Right lobe of liver (tissue), 6 donors: ENCODE measurements at regions not wholly inside any gene's neighbourhood (a gene's known extent, or its start where the extent isn't known, plus 50 kb on each side); places are given as distances from the start of the nearest gene placed in this dataset.
A peak's percentile ranks its signal among the peaks of the same experiment; 100 is the strongest.

Experiments
- ATAC-seq, 4 donors: fragments of 200-7000 bp; cut with Tn5 transposase; one replicate each; pipeline ENCODE4 v1.9.1; 2020; ENCODE audit warnings: mild to moderate bottlenecking in 4 of 4, moderate library complexity in 4 of 4
- DNase-seq, 3 donors: peaks; one replicate each; pipeline ENCODE4 v3.0.0-alpha.2; 2020
- H3K27ac ChIP-seq, 3 donors: fragments of 200-600 bp; one replicate each; pipeline ENCODE4 v1.8.0; 2022
- H3K27me3 ChIP-seq, 2 donors: fragments of 200-600 bp; one replicate each; pipeline ENCODE4 v1.8.0; 2022
- H3K36me3 ChIP-seq, 4 donors: fragments of 200-600 bp; sonication (generic) in 1 of 4; one replicate each; pipeline versions ENCODE4 v1.5.1 to v1.8.0; 2017 to 2022; ENCODE audit warnings: control low read depth in 1 of 4
- H3K4me1 ChIP-seq, 4 donors: fragments of 200-600 bp; sonication (generic) in 1 of 4; one replicate each; pipeline versions ENCODE4 v1.5.1 to v1.8.0; 2017 to 2022; ENCODE audit warnings: control low read depth in 1 of 4
- H3K4me3 ChIP-seq, 3 donors: fragments of 200-600 bp; one replicate each; pipeline ENCODE4 v1.8.0; 2022
- H3K9me3 ChIP-seq, 4 donors: fragments of 200-600 bp; sonication (generic) in 1 of 4; one replicate each; pipeline versions ENCODE4 v1.5.1 to v1.8.0; 2017 to 2022; ENCODE audit warnings: control low read depth in 1 of 4
- CTCF ChIP-seq, 4 donors: fragments of 200-600 bp in 3 of 4; fragments of 450-650 bp in 1 of 4; IDR thresholded peaks; one replicate each; pipeline versions ENCODE4 v1.5.1 to v1.8.0; 2016 to 2022; ENCODE audit warnings: antibody characterized with exemption in 4 of 4, mild to moderate bottlenecking in 2 of 4
- POLR2A ChIP-seq: fragments of 450-650 bp; IDR thresholded peaks from one replicate; pipeline ENCODE4 v1.6.1; 2017; ENCODE audit warnings: antibody characterized with exemption, mild to moderate bottlenecking
- WGBS: methylation state at CpG from one replicate; pipeline ENCODE4 v1.1.6; 2018; ENCODE audit warnings: low coverage, low lambda C conversion rate; ENCODE audit not compliant: insufficient coverage; ENCODE audit errors: missing lambda C conversion rate; 5-methylcytosine and 5-hydroxymethylcytosine counted together
- intact Hi-C, 2 donors: fragments of 100-400 bp; cut with DNase I; formaldehyde crosslinking; loops; one replicate each; pipeline versions ENCODE4 v1.11.2 to v1.14.1; 2022
- donor health status: DM: no; HTN: yes; CAD: no.
- donor health status: DM: no; HTN: no; CAD: no.
- donor health status: DM: no; HTN: no; CAD: no.
- donor health status: DM: no; HTN: yes; CAD: no.
- donor health status: DM: no; HTN: yes; CAD: no.

- Histone ChIP-seq H3K27me3 (no peaks in the 10 kb centered on the region), H3K4me1 (no peaks in the 10 kb centered on the region), H3K4me3 (no peak overlapping the region), H3K27ac (no peak overlapping the region), H3K36me3 (no peaks in the 10 kb centered on the region), H3K9me3 (no peaks in the 10 kb centered on the region)
- intact Hi-C loops, result loop anchor here (10.0 kb wide), 2 partner anchors 333 to 343 kb away; partner anchors contain the start of gene SHH (in 1 of the 2)
- WGBS, result 70% methylated on average over 9 of the region's 13 CpGs
- DNase-seq (no peak), ATAC-seq (peak in 1 of 4 donors; percentile 7)
- TF ChIP-seq POLR2A (no peak), CTCF (IDR thresholded peaks at IDR 0.05) (no peak)
Observed at GRCh38 chr7:156157409-156158012, 345.2 kb upstream of the SHH start.

GRCh38 chr7:156156734-156157408, 344.6 kb upstream of the SHH start:
- no peaks in the 10 kb centered on the region for H3K4me1 ChIP-seq
- H3K27me3 ChIP-seq, result no peaks in the 10 kb centered on the region
- ATAC-seq (peak; percentile 84 to 98 (median 90)), DNase-seq (peak in 2 of 3 donors; percentile 50 to 68)
- no peaks in the 10 kb centered on the region for H3K36me3 ChIP-seq
- WGBS, result 32% methylated on average over 9 of the region's 20 CpGs
- no peaks in the 10 kb centered on the region for H3K9me3 ChIP-seq
- intact Hi-C loops, result loop anchor here (10.0 kb wide), 2 partner anchors 332 to 342 kb away; partner anchors contain the start of gene SHH (in 1 of the 2)
- peak; percentile 37 to 56 (median 42) for TF ChIP-seq CTCF (IDR thresholded peaks at IDR 0.05)
- no peak for TF ChIP-seq POLR2A
- no peak overlapping the region for H3K4me3 ChIP-seq
- no peak overlapping the region for H3K27ac ChIP-seq

- TF ChIP-seq CTCF (IDR thresholded peaks at IDR 0.05), result no peak
- TF ChIP-seq POLR2A, result no peak
- H3K36me3 ChIP-seq, result no peaks in the 10 kb centered on the region
- DNase-seq, result no peak
- no peak overlapping the region for H3K4me3 ChIP-seq
- WGBS, result 79% methylated on average over 10 of the region's 12 CpGs
- no peaks in the 10 kb centered on the region for H3K9me3 ChIP-seq
- ATAC-seq, result peak in 2 of 4 donors; percentile 19 to 22
- H3K4me1 ChIP-seq, result no peaks in the 10 kb centered on the region
- intact Hi-C loops, result loop anchor here (10.0 kb wide), 2 partner anchors 331 to 341 kb away; partner anchors contain the start of gene SHH (in 1 of the 2)
- no peaks in the 10 kb centered on the region for H3K27me3 ChIP-seq
- H3K27ac ChIP-seq, result no peak overlapping the region
Observed at GRCh38 chr7:156155988-156156733, 343.9 kb upstream of the SHH start.

- DNase-seq (no peak), ATAC-seq (no peak)
- H3K4me3 ChIP-seq, result no peak overlapping the region
- WGBS, result 78% methylated on average over 7 of the region's 8 CpGs
- TF ChIP-seq CTCF (IDR thresholded peaks at IDR 0.05) (no peak), POLR2A (no peak)
- no peaks in the 10 kb centered on the region for H3K4me1 ChIP-seq
- H3K36me3 ChIP-seq, result no peaks in the 10 kb centered on the region
- no peak overlapping the region for H3K27ac ChIP-seq
- H3K9me3 ChIP-seq, result no peaks in the 10 kb centered on the region
- no peaks in the 10 kb centered on the region for H3K27me3 ChIP-seq
- intact Hi-C loops, result loop anchor here (10.0 kb wide), 2 partner anchors 329 to 339 kb away; partner anchors contain the start of gene SHH (in 1 of the 2)
Observed at GRCh38 chr7:156153590-156153989, 341.3 kb upstream of the SHH start.
